GM19372 (cell line): ENCODE measurements at regions not wholly inside any gene's neighbourhood (a gene's known extent, or its start where the extent isn't known, plus 50 kb on each side); places are given as distances from the start of the nearest gene placed in this dataset.
"Not testable (repeated sequence)": the region's sequence is repeated elsewhere in the genome, so short reads cannot be mapped to it uniquely, and the experiment has no call there.

Experiments used
- ATAC-seq: cut with Tn5 transposase; IDR thresholded peaks from one replicate; pipeline ENCODE4 v1.9.1; 2021; ENCODE audit warnings: mild to moderate bottlenecking, low read depth, moderate library complexity; ENCODE audit not compliant: unreplicated experiment

DNA sequence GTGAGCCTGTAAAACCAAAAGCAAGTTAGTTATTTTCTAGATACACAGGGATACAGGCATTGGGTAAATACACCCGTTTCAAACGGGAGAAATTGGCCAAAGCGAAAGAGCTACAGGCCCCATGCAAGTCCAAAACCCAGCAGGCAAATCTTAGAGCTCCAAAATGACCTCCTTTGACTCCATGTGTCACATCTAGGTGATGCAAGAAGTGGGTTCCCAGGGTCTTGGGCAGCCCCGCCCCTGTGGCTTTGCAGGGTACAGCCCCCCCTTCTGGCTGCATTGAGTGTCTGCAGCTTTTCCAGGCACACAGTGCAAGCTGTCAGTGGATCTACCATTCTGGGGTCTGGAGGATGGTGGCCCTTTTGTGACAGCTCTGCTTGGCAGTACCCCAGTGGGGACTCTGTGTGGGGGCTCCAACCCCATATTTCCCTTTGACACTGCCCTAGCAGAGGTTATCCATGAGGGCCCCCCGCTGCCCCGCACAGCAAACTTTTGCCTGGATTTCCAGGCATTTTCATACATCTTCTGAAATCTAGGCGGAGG, 1367.6 kb downstream of the CDH12 start:
- ATAC-seq: not testable (repeated sequence)

DNA sequence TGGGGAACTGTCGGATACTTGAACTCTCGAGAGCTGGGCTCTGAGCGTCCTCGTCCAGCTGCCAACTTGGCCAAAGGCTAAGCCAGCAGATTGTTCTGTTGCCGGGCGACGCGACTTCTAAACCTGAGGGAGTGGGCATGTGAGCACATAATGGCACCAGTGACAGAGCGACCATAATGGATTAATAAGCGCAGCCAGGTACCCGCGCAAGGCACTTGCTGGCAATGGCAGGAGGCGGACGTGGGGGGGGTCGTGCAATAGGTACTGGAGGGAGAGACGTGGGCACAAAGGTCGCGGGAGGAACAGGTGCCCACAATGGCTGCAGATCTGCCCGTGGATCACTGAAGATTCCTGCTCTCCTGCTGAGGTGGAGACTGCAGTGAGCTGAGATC, 1368.7 kb downstream of the CDH12 start:
- not testable (repeated sequence) for ATAC-seq

DNA sequence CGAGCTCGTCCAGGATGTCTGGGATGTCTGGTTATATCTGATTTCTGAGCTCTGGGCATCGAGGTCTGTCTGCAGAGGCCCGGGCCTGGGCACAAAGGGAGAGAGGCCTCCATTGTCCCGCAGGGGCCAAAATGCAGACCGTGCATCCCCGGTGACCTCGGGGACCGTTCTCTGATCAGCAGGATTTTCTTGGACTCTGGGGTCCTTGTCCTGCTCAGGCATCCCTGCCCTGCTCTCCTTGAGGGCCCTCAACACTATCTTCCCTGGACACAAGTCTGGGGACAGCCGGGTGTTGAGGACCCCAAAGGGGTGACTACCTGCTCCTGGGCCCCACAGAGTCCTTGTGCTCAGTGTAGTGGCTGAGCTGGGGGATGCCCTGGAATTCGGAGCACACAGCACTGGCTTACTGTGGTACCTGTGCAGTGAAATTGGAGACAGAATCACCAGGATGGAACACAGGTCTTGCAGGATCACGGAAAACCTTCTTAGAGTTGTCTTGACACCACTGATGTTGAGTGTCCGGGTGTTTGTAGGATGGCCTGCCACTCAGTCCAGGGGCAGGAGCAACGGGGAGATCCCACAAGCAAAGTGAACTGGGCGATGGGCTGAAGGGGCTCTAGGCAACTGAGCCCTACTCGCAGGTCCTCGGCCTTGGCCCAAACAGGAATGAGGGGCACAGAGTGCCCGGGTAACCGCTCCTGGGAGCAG, 1369.2 kb downstream of the CDH12 start:
- not testable (repeated sequence) for ATAC-seq

DNA sequence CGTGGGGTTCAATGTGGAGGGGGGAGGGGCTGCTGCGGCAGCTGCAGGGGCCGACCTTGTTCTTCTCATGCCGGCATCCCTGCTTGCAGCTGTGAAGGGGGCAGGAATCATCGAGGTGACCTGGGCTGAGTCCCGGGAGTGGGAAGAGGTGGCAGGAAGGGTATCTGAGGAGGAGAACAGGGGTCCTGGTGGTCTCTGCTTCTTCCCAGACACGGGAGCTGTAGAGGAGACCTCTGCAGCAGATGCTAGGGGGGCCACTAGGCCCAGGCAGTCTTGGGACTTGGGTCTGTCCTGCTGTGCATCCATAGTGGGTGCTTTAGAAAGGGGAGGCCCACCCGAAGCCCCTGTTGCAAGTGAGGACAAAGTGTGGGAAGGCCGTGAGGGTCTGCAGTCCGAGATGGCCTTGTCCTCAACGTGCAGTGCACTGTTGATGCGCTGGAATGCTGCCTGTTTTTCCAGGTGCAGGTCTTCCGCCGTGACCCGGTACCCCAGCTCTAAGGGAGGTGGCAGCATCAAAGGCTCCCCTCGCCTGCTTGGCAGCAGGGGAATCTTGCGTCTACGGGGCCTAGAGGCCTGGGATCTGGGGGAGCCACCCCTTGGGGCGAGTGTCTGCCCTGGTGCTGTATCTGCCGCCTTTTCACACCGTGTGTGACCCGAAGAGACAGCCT, 1370.0 kb downstream of the CDH12 start:
- not testable (repeated sequence) for ATAC-seq

DNA sequence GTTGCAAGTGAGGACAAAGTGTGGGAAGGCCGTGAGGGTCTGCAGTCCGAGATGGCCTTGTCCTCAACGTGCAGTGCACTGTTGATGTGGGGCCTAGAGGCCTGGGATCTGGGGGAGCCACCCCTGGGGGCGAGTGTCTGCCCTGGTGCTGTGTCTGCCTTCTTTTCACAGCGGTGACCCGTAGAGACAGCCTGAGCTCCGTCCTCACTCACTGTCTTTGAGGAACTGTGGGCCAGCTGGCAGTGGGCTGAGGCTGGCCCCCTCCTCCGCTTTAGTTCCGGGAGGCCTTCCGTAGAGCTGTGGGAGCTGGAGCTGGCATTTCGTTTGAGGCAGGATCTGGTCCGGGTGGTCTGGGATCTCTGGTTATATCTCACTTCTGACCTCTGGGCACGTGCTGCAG, 1370.6 kb downstream of the CDH12 start:
- not testable (repeated sequence) for ATAC-seq

DNA sequence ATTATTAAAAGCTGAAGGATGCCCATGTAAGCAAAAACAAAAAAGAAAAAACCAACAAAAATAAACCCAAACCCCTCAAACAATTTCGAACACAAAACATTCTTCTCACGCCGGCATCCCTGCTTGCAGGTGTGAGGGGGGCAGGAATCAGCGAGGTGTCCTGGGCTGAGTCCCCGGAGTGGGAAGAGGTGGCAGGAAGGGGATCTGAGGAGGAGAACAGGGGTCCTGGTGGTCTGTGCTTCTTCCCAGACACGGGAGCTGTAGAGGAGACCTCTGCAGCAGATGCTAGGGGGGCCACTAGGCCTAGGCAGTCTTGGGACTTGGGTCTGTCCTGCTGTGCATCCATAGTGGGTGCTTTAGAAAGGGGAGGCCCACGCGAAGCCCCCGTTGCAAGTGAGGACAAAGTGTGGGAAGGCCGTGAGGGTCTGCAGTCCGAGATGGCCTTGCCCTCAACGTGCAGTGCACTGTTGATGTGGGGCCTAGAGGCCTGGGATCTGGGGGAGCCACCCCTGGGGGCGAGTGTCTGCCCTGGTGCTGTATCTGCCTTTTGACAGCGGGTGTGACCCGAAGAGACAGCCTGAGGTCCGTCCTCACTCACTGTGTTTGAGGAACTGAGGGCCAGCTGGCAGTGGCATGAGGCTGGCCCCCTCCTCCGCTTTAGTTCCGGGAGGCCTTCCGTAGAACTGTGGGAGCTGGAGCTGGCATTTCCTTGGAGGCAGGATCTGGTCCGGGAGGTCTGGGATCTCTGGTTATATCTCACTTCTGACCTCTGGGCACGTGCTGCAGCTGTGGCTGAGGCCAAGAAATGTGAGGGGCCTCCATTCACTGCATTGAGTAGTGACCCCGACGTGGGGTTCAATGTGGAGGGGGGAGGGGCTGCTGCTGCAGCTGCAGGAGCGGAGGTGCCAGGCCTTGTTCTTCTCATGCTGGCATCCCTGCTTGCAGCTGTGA, 1371.5 kb downstream of the CDH12 start:
- not testable (repeated sequence) for ATAC-seq

DNA sequence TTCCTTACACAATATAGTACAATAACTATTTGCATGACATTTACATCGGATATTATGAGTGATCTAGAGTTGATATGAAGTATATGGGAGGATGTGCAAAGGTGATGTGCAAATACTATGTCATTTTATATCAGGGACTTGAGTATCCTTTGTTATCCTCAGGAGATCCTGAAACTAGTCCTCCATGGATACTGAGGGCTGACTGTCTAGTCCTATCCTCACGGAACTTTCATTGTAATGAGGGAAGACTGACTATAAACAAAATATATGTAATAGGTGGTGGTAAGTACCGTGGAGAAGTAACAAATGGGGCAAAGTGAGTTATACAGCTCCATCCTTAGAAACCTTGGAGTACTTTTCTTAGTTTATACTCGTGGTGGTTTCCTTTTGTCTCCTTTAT, 1373.1 kb downstream of the CDH12 start:
- ATAC-seq: not testable (repeated sequence)

DNA sequence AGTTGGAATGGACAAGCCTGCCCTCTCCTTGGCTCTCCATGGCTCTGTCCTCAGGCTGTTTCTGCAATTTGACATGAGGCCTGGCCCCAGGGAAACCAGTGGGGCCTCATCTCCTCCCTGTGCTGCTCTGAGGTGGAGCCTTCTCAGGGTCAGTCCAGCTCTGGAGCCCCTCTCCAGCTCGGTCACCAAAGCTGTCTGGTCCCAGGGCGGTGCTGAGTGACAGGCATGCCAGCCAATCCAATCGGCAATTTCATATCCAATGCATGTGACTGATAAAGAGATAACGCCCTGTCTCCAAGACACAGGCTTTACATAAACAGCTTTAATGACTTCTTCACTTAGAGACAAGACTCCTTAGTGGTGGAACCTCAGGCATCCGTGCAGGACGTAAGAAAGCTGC, 1379.2 kb downstream of the CDH12 start:
- not testable (repeated sequence) for ATAC-seq

DNA sequence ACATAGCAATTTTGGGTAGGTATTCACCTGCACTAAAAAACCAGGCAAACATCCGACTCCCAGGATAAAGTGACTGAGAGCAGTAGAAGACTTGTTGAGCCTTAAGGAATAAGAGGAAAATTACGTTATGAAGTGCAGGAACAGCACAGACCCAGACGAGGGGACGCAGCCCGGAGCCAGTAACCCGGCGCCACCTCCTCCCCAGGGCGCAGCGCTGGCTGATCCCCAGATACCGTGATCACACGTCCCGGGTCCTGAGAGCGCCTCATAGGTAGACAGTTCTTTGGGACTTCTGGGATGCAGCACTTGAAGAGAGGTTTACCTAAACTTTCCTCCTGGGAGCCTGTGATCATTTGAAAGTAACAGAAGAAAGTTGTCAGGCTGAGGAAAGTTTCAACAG, 1379.7 kb downstream of the CDH12 start:
- not testable (repeated sequence) for ATAC-seq

DNA sequence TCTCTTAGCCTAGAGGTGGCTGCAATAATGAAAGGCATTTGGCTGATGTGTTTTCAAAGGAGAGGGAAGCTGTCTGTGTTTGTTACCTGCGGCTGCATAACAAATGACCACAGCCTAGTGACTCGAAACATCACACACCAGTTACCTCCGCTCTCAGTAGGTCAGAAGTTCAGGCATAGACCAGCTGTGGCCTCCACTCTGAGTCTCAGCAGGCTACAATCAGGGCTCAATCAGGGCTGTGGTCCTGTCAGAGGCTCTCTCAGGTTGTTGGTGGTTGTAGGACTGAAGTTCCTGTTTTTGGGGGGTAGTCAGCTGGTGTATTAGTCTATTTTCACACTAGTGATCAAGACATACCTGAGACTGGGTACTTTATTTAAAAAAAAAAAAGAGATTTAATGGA, 1381.5 kb downstream of the CDH12 start:
- not testable (repeated sequence) for ATAC-seq

DNA sequence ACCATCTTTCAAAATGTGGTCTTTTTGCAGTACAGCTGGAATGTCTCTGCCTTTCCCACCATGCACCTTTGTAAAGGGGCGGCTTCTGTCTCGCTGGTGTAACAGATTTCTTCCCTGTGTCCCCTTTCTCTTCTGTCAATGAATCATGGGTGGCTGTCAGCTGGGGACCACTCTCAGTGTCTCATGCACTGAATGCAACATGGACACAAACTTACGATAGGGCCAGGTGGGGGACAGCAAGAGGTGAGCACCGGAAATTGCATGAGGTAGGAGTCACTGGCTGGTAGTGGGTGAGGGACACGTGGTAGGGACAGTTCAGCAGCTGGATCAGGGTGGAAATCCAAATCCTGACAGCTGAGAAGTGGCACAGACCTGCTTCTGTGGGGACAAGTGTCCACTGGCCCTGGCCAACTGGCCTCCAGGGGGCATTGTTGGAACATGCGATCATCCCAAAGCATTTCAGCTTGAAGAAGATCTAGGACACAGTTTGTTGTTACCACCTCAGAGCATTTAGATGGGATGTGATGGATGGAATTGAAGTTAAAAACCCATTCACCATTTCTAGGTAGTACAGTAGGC, 1383.5 kb downstream of the CDH12 start:
- ATAC-seq: not testable (repeated sequence)

DNA sequence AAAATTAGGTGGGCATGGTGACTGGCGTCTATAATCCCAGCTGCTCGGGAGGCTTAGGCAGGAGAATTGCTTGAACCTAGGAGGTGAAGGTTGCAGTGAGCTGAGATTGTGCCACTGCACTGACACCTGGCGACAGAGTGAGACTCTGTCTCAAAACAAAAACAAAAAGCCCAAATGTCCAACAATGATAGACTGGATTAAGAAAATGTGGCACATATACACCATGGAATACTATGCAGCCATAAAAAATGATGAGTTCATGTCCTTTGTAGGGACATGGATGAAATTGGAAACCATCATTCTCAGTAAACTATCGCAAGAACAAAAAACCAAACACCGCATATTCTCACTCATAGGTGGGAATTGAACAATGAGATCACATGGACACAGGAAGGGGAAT, 1385.6 kb downstream of the CDH12 start:
- ATAC-seq: not testable (repeated sequence)

DNA sequence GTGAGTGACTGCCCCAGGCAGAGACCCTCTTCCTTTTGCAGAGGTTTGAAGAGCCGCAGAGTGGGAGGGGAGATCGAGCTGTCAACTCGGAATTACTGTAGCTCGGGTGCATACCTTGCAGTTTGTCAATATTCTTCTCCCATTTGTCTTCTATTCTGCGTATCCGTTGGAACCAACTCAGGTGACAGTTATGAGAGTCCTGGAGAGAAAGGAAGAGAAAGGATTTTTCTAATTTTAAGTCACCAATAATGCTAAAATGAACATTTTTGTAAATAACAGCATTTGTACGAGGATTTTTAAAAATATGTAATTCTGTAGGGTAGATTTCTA, 1393.4 kb downstream of the CDH12 start:
- not testable (repeated sequence) for ATAC-seq

DNA sequence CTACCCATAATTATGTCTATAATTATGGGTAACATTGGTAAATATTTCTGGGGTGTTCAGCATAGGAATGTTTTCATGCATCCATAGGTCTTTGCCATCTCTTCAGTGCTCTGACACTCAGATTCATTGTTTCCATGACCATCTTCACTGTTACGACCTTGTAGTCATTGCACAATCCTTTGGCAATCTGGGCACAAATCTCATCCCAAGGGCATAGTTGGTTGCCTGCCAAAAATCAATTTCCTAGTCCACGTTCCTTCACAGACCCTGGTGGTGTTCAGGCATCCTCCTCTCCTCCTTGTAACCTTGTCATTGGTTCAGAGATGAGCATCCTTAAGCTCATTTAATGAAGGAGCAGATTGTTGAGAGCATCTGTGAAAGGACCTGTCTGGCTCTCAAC, 1400.7 kb downstream of the CDH12 start:
- no peak for ATAC-seq

DNA sequence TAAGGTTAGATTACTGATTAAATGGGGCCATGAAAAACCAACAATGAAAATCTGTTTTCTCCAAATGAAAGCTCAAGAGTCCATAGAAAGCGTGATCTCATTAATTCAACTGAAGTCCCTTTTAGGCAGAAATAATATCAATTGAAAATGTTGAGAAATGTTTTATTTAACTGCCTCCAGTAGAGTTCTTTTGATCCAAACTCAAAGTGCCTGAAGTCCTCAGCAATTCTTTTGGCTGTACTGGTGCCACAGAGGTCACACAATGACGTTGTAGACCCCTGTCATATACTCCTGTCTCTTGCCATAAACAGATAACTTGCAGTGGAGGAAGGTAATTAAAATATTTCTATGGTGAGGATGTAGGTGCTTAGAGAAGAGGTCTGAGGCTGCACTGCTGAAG, 1420.5 kb downstream of the CDH12 start:
- no peak for ATAC-seq

DNA sequence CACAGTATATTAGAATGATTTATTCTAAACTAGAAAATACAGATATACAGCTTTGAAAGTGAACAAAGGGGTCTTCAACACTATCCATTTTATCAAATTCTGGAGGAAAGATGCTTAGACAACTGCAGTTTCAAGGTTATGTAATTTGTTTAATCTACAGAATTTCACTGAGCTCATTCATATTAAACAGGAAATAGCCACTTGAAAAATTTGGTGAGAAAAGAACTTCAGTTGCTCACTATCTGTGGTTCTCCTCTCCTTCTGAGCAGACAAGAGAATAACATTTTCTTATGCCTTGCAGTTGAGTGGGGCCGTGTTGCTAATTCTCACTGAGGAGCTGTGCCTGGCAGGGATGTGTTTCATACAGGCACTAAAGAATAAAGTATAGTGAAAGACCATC, 1428.2 kb downstream of the CDH12 start:
- ATAC-seq: no peak

DNA sequence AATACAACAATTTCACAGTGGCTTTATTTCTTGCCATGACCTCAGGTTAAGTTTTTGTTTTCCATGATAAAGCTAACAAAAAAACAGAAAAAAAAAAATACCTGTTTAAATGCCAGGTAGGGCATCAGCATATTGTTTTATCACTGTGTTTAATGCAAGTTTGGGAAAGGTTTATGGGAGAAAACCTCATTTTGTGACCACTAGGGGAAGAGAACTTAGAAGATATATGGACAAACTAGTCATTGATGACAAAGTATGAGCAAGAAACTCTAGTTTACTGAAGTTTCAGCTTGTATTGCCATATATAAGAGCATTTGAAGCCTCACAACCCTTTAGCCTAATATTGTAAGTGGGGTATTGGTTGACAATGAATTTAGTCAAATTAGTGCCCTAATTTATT, 1431.4 kb upstream of the CDH18 start:
- no peak for ATAC-seq

DNA sequence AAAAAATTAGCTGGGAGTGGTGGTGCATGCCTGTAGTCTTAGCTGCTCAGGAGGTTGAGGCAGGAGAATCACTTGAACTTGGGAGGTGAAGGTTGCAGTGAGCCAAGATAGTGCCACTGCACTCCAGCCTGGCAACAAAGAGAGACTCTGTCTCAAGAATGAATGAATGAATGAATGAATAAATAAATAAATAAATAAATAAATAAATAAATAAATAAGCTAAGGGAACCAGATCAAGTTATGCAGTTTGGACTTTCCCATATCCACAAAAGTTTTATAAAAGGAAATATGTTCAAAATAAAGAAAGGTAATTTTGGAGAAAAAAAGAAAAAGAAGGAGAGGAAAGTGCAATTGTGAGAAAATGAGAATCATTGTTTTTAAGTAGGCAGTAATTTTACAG, 1414.1 kb upstream of the CDH18 start:
- not testable (repeated sequence) for ATAC-seq

DNA sequence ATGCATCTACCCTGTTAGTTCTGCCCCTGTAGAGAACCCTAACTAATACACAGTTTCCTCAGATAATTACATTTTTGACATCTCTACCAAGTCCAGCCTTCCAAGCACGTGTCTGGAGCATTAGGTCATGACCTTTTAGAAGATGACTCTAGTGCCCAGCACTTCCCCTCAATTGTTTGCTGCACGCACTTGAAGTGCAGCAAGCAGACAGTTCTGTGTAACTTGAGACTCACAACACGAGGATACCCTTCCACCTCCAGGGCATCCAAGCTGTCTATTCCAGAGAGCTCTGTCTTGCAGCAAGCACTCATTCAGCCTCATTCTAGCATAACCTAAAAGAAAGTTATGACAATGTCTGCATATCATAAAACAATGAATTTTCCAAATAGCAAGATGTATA, 1410.5 kb upstream of the CDH18 start:
- no peak for ATAC-seq

DNA sequence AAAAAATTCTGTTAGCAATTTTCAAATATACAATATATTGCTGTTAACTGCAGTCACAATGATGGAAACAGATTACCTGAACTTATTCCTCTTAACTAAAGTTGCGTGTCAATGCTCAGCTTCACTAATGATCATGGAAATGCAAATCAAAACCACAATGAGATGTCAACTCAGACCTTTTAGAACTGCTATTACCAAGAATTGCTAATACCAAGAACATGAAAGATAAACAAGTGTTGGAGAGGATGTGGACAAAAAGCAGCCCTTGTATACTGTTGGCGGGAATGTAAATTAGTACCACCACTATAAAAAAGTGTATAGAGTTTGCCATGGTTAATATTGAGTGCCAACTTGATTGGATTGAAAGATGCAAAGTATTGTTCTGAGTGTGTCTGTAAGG, 1409.7 kb upstream of the CDH18 start:
- ATAC-seq: no peak

DNA sequence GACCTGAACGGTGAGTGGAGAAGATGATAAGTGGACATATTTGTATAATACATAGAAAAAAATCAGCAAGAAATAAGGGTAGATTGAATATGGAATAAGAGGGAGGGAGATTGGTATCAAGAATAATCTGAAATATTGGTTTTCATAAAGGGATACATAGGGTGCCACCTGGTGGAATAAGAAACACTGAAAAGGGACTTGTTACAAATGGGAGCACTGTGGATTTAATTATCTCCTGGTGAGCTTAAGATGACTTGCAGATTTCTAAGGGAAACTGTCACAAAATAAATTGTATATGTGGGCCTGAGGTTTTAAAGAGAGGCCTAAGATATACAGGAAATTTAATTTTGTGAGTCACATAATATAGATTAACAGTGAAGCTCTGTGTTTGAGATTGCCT, 1403.5 kb upstream of the CDH18 start:
- ATAC-seq: no peak
